HG03159 (cell line): ENCODE measurements at regions not wholly inside any gene's neighbourhood (a gene's known extent, or its start where the extent isn't known, plus 50 kb on each side); places are given as distances from the start of the nearest gene placed in this dataset.
"Not testable (repeated sequence)": the region's sequence is repeated elsewhere in the genome, so short reads cannot be mapped to it uniquely, and the experiment has no call there.

ENCODE experiments used
- ATAC-seq: cut with Tn5 transposase; IDR thresholded peaks from one replicate; pipeline ENCODE4 v1.9.1; 2021; ENCODE audit warnings: mild to moderate bottlenecking, moderate library complexity; ENCODE audit not compliant: unreplicated experiment

DNA sequence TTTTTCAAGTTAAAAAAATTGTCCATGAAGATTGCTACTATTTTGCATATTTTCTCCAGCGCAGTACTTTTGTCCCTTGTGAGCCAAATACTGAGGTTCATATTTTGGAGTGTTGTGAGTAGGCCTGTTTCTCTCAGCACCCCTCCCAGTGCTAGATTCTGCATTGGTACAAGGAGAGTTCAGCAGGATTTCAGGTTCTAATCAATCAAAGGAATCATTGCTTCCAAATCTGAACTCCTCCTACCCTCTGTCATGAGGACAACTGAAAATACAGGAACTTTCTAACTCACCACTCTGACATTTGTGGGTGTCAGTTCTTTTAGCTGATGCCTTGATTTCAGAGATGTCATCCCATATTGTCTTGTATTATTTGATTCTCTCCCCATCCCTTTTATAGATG, 299.9 kb downstream of the FZD1 start:
- ATAC-seq = no peak

GRCh38 chr7:91564541-91564940, 300.3 kb downstream of the FZD1 start:
- ATAC-seq = no peak

- no peak for ATAC-seq
Measured at GRCh38 chr7:91565499-91566401, 301.5 kb downstream of the FZD1 start.

DNA sequence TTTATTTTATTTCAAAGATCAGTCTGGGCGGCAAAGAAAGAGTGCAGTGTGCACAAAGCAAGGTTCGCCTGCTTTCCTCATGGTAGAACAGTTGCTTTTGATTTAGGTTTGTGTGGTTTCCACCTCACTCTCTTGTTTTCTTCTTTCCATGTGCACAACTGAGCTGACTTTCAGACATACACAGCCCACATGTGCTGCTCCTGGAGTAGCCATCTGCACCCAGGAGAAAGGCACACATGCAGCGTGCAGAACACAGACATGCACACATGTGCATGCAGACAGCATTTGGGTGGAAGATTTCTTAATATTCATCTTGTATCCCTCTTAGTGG, 302.1 kb downstream of the FZD1 start:
- ATAC-seq = no peak

DNA sequence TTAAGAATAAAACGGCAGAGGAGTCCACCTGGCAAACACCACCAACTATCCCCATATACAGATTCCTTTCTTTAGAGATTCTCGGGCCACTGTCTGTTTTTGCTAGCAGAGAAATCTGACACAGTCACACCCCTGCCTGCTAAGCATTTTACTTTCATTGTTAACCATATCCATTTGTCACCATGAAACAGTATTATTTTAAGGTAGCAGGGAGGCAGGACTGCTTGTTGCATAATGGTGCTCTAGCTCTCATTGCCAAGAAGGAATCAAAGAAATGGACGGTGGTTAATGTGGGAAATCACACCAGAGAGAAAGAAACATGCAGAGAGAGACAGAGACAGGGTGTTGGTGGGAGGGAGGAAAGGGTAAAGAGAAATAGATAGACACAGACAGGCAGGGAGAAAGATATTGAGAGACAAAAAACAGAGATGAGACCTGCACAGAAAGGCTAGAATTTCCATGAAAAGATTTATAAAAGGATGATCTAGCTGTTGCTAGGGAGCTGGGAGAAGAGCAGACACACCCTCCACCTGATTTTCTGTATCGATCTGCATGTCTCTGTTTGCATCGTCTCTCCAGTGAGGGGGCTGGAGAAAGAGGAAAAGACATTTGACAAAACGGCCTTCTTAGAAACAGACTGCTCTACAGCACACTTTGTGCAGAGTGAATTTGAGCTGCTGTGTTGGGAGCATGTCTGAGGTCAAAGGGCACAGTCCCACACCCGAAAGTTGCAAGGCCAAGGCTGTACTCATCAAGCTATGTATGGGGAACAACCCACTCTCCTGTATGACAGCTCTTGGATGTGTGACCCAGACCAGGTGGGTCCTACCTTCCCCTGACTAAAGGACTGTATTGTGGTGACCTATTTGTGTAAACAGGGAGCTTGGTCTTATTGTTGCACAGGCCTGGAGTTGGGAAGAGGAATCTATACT, 303.1 kb downstream of the FZD1 start:
- no peak for ATAC-seq

GRCh38 chr7:91568138-91568537, 303.9 kb downstream of the FZD1 start:
- no peak for ATAC-seq

GRCh38 chr7:91569728-91570457, 305.7 kb downstream of the FZD1 start:
- ATAC-seq = no peak

DNA sequence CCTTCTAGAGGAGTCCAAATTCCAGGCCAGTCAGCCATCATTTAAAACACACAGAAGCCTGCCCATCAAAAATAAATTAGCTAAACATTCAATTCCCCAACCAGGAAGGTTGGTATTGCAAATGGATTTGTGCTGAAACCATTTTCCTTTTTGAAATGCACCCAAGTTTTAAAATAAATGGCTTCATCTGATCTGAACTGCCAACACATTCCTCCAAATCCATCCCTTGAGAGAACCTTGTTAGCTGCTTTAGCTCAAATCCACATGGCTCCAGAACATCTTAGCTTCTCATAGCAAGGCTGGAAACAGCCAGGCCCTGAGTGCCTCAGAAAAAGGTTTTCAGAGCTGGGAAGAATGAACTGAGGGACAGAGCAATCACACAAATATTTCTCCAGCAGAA, 306.3 kb downstream of the FZD1 start:
- no peak for ATAC-seq

DNA sequence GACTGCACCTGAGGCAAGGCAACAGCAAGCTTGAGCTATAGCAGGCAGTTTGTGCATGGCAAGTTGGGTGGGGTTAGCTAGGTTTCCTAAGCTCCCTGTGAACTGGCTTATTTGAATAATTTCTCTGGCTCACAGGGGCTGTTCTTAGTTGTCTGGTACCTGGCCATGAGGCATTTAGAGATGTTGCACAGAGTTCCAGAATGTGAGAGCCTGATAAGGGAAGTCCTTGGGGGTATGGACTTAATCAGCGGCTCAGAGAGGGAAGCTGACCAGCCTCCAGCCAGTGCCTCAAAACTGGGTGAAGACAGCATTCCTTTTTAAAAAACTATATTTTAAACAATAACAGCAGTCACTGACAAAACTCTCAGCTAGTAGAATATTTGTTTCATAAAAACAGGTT, 307.4 kb downstream of the FZD1 start:
- ATAC-seq = no peak

GRCh38 chr7:91573405-91573804, 307.1 kb downstream of the MTERF1 start:
- ATAC-seq = no peak

- not testable (repeated sequence) for ATAC-seq
Measured at GRCh38 chr7:91576459-91576858, 304.0 kb downstream of the MTERF1 start.

DNA sequence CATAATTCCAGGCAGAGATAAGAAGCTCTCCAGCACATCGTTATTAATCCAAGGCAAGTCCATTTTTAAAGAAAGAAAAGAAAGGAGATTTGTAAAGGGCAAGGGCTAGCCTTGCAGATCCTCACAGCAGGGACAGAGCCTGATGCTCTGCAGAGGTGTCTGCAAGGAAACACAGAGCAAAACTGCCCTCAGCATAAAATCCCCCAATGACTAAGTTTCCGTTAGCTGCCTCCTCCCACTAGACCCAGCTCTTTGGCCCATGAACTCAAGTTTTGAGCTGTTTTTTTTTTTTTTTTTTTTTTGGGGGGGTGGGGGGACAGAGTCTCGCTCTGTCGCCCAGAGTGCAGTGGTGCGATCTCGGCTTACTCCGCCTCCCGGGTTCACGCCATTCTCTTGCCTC, 300.7 kb downstream of the MTERF1 start:
- no peak for ATAC-seq

DNA sequence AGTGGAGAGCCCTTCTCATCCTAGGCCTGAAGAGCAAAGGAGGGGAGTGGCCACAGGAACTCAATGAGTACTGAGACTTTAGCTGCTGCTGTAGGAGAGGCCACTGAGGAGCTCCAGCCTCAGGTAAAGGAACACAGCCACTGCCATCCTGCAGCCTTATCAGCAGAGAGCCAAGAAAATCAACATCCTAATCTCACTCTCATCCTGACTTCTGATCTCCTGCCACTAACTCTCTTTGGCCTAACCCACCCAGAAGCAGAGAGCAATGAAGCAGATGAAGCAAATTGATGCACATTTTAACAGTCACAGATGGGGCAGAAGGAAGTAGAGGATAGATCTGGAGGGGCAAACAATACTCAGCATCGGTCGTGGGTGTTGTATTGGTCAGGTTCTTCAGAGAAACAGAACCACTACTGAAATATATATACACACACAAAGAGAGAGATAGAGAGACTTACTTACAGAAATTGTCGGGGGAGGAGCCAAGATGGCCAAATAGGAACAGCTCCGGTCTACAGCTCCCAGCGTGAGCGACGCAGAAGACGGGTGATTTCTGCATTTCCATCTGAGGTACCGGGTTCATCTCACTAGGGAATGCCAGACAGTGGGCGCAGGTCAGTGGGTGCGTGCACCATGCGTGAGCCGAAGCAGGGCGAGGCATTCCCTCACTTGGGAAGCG, 297.6 kb downstream of the MTERF1 start:
- no peak for ATAC-seq

- no peak for ATAC-seq
Measured at GRCh38 chr7:91596287-91596686, 284.2 kb downstream of the MTERF1 start.

DNA sequence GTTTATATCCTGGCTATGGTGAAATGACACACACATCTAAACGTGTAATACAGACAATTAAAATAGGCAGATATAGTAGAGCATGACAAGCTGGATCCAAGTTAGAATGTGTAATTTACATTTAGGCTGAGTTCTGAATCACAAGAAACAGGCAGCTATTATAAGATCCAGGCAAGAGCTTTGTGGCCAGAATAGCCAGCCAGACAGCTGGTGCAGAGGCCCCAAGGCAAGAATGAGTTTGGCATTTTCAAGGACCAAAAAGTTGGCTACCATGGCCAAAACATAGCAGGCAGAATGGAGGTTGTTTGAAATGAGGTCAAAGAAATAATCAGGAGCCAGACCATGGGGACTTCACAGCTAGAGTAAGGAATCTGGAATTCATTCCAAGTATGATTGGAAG, 281.7 kb downstream of the MTERF1 start:
- ATAC-seq = no peak

- no peak for ATAC-seq
Measured at GRCh38 chr7:91600112-91600511, 280.4 kb downstream of the MTERF1 start.

GRCh38 chr7:91603707-91604106, 276.8 kb downstream of the MTERF1 start:
- no peak for ATAC-seq

DNA sequence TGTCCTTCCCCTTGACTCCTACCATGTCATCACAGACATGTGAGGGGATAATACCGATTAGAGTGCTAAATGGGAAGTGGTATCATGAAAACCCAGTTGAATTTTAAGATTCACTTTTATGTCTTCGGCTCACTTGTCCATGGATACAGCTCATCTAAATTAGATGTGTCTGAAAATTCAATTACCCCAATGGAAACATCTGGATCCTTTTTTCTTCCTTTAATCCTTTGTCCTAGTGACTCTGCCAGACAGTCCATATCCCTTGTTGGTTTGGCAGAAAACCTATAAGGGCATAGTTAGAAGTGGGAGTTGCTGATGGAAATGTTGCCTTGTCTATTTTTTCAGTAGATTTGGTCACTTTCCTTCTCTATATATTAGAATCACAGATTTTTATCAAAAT, 271.9 kb downstream of the MTERF1 start:
- no peak for ATAC-seq

GRCh38 chr7:91609525-91609924, 271.0 kb downstream of the MTERF1 start:
- ATAC-seq = no peak

GRCh38 chr7:91614431-91614830, 266.1 kb downstream of the MTERF1 start:
- ATAC-seq = no peak
